Suppressor macrophage (primary cell): ENCODE measurements at regions not wholly inside any gene's neighbourhood (a gene's known extent, or its start where the extent isn't known, plus 50 kb on each side); places are given as distances from the start of the nearest gene placed in this dataset.
"Not testable (repeated sequence)": the region's sequence is repeated elsewhere in the genome, so short reads cannot be mapped to it uniquely, and the experiment has no call there.

Experiments
- DNase-seq, 4 experiments: peaks; one replicate each; pipeline ENCODE4 v3.0.0-alpha.2; 2020 to 2022

- DNase-seq: not testable (repeated sequence)
Measured at GRCh38 chr20:26373066-26373465, 676.4 kb upstream of the ZNF337 start.

GRCh38 chr20:26354511-26354910 is 657.9 kb upstream of the ZNF337 start:
- no peak for DNase-seq

GRCh38 chr20:26347396-26347795 is 650.7 kb upstream of the ZNF337 start:
- no peak for DNase-seq

GRCh38 chr20:26340460-26341065 is 643.9 kb upstream of the ZNF337 start:
- DNase-seq: not testable (repeated sequence)

- no peak for DNase-seq
Measured at GRCh38 chr20:26324177-26324576, 627.5 kb upstream of the ZNF337 start.

- DNase-seq: no peak
Measured at GRCh38 chr20:26315054-26315453, 618.4 kb upstream of the ZNF337 start.

GRCh38 chr20:26309720-26310119 is 613.1 kb upstream of the ZNF337 start:
- DNase-seq: not testable (repeated sequence)

- no peak for DNase-seq
Measured at GRCh38 chr20:26308961-26309360, 612.3 kb upstream of the ZNF337 start.

- no peak for DNase-seq
Measured at GRCh38 chr20:26295006-26295405, 598.4 kb upstream of the ZNF337 start.

- DNase-seq: not testable (repeated sequence)
Measured at GRCh38 chr20:26288379-26289061, 591.9 kb upstream of the ZNF337 start.

- no peak for DNase-seq
Measured at GRCh38 chr20:26279238-26279637, 582.6 kb upstream of the ZNF337 start.

GRCh38 chr20:26277339-26277738 is 580.7 kb upstream of the ZNF337 start:
- DNase-seq: no peak

GRCh38 chr20:26276554-26277210 is 580.0 kb upstream of the ZNF337 start:
- no peak for DNase-seq

- DNase-seq: not testable (repeated sequence)
Measured at GRCh38 chr20:26268762-26269161, 572.1 kb upstream of the ZNF337 start.

- DNase-seq: not testable (repeated sequence)
Measured at GRCh38 chr20:26260925-26261324, 564.3 kb upstream of the ZNF337 start.

- DNase-seq: not testable (repeated sequence)
Measured at GRCh38 chr20:26252311-26252975, 555.8 kb upstream of the ZNF337 start.

GRCh38 chr20:26251376-26251775 is 554.7 kb upstream of the ZNF337 start:
- not testable (repeated sequence) for DNase-seq

GRCh38 chr20:26250249-26251114 is 553.8 kb upstream of the ZNF337 start:
- not testable (repeated sequence) for DNase-seq

- no peak for DNase-seq
Measured at GRCh38 chr20:26243731-26244130, 547.1 kb upstream of the ZNF337 start.

GRCh38 chr20:26220609-26221008 is 524.0 kb upstream of the ZNF337 start:
- not testable (repeated sequence) for DNase-seq

GRCh38 chr20:26219546-26219945 is 522.9 kb upstream of the ZNF337 start:
- DNase-seq: not testable (repeated sequence)

- no peak for DNase-seq
Measured at GRCh38 chr20:26218301-26218700, 521.6 kb upstream of the ZNF337 start.
